HCT116 (cell line): ENCODE measurements at regions not wholly inside any gene's neighbourhood (a gene's known extent, or its start where the extent isn't known, plus 50 kb on each side); places are given as distances from the start of the nearest gene placed in this dataset.

Source experiments
- MAX ChIP-seq: IDR thresholded peaks from 2 replicates; pipeline ENCODE4 v1.6.1; 2012
- POLR2AphosphoS5 ChIP-seq: IDR thresholded peaks from 2 replicates; pipeline ENCODE4 v1.6.1; 2011; ENCODE audit warnings: mild to moderate bottlenecking, low read depth, low read length, moderate library complexity
- TF ChIP-seq, protein P1 (sequence below), 3 experiments: fragments of 200-600 bp in 1 of 3; sonication (generic) in 1 of 3; IDR thresholded peaks in 2 of 3; conservative IDR thresholded peaks in 1 of 3; 2 replicates each; pipeline ENCODE4 v1.5.1; 2012 to 2017; ENCODE audit warnings: low read depth in 2 of 3, low read length in 2 of 3, antibody characterized with exemption in 1 of 3, borderline replicate concordance in 1 of 3, control low read depth in 1 of 3, mild to moderate bottlenecking in 1 of 3, mixed read lengths in 1 of 3, mixed run types in 1 of 3, moderate library complexity in 1 of 3; ENCODE audit not compliant: insufficient read depth in 1 of 3

DNA sequence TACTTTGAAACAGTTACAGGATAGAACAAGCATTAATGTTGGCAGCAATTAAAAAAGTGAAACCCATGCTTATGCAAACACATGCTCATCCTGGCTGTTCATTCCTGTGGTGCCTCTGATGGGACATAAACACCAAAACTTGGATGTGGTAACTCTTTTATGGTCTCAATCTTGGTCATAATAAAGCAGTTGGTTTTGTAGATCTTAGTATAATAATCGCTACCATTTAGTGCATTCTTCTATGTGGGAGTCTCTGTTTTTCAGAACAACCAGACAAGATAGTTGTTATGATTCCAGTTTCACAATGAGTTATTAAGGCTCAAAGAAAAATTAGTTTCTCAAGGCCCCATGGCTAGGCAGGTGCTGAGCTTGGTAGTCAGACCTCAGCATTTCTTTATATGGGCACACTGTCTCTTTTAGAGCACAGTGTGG, 184.0 kb downstream of the UTRN start:
- TF ChIP-seq, protein P1, sequence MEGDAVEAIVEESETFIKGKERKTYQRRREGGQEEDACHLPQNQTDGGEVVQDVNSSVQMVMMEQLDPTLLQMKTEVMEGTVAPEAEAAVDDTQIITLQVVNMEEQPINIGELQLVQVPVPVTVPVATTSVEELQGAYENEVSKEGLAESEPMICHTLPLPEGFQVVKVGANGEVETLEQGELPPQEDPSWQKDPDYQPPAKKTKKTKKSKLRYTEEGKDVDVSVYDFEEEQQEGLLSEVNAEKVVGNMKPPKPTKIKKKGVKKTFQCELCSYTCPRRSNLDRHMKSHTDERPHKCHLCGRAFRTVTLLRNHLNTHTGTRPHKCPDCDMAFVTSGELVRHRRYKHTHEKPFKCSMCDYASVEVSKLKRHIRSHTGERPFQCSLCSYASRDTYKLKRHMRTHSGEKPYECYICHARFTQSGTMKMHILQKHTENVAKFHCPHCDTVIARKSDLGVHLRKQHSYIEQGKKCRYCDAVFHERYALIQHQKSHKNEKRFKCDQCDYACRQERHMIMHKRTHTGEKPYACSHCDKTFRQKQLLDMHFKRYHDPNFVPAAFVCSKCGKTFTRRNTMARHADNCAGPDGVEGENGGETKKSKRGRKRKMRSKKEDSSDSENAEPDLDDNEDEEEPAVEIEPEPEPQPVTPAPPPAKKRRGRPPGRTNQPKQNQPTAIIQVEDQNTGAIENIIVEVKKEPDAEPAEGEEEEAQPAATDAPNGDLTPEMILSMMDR (IDR thresholded peaks at IDR 0.05 in 2 of 3, conservative IDR thresholded peaks at IDR 0.05 in 1 of 3; ENCODE audit: borderline replicate concordance in 1 of 3, insufficient read depth in 1 of 3, low read depth in 2 of 3, low read length in 2 of 3), result no peak
- no peak for TF ChIP-seq POLR2AphosphoS5
- TF ChIP-seq MAX, result no peak
